Progenitor cell of endocrine pancreas (in vitro differentiated cells): ENCODE measurements at regions not wholly inside any gene's neighbourhood (a gene's known extent, or its start where the extent isn't known, plus 50 kb on each side); places are given as distances from the start of the nearest gene placed in this dataset.

Experiments
- DNase-seq: peaks from one replicate; pipeline ENCODE4 v3.0.0; 2021; ENCODE audit warnings: low spot score; ENCODE audit not compliant: unreplicated experiment
- H3K27ac Mint-ChIP-seq: 2 replicates; pipeline ENCODE4 v1.8.0; 2021; ENCODE audit warnings: mild to moderate bottlenecking, moderate library complexity, mixed read lengths
- H3K27me3 Mint-ChIP-seq: 2 replicates; pipeline ENCODE4 v1.8.0; 2021; ENCODE audit warnings: mixed read lengths
- H3K36me3 Mint-ChIP-seq: 2 replicates; pipeline ENCODE4 v1.8.0; 2022; ENCODE audit warnings: mixed read lengths; ENCODE audit not compliant: insufficient read depth
- H3K4me1 Mint-ChIP-seq: 2 replicates; pipeline ENCODE4 v1.8.0; 2021; ENCODE audit warnings: low read depth, mixed read lengths
- H3K4me3 Mint-ChIP-seq: 2 replicates; pipeline ENCODE4 v1.8.0; 2021; ENCODE audit warnings: low read depth, mild to moderate bottlenecking, moderate library complexity, mixed read lengths
- H3K9me3 Mint-ChIP-seq: 2 replicates; pipeline ENCODE4 v1.8.0; 2021; ENCODE audit warnings: low read depth, mixed read lengths
- CTCF ChIP-seq: fragments of 200-600 bp; sonication (generic); IDR thresholded peaks from one replicate; pipeline ENCODE4 v1.5.0; 2021; ENCODE audit warnings: antibody characterized with exemption, mild to moderate bottlenecking; ENCODE audit not compliant: unreplicated experiment

DNA sequence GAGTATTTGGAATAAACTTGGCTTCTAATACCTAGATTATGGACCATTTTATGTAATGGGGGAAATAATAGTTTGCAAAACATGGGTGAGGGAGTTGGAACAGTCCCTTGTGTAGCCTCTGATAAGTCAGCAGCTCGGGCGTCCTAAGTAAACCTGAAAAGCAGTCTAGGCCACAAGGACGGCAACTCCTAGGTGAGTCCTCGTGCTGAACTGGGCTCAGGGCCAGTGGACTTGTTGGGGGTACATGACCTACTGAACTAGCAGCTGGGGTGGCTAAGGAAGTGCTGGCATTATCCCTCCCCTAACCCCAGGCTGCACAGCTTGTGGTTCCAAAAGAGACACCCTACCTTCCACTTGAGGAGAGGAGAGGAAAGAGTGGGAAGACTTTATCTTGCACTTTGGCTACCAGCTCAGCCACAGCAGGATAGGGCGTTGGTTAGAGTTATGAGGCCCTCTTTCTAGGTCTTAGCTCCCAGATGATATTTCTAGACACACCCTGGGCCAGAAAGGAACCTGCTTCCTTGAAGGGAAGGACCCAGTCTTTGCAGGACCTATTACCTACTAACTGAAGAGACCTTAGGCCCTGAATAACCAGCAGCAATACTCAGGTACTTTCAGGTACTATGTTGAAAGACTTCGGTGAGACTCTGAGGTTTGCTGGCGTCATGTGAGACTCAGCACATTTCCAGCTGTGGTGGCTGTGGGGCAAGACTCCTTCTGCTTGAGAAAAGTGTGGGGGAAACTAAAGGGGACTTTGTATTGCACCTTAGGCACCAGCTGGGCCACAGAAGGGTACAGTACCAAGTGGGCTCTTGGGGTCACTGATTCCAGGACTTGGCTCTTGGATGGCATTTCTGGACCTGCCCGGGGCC, 71.0 kb downstream of the AQP4 start:
- no peaks in the 10 kb centered on the region for H3K36me3 Mint-ChIP-seq
- H3K4me3 Mint-ChIP-seq, result no peak overlapping the region
- no peaks in the 10 kb centered on the region for H3K4me1 Mint-ChIP-seq
- H3K27me3 Mint-ChIP-seq, result peaks cover 3% of the 10 kb centered on the region
- no peak for TF ChIP-seq CTCF
- H3K27ac Mint-ChIP-seq, result no peak overlapping the region
- H3K9me3 Mint-ChIP-seq, result peaks cover 6% of the 10 kb centered on the region
- no peak for DNase-seq

- no peaks in the 10 kb centered on the region for H3K36me3 Mint-ChIP-seq
- H3K27ac Mint-ChIP-seq, result no peak overlapping the region
- TF ChIP-seq CTCF, result no peak
- H3K9me3 Mint-ChIP-seq, result no peaks in the 10 kb centered on the region
- no peaks in the 10 kb centered on the region for H3K4me1 Mint-ChIP-seq
- H3K27me3 Mint-ChIP-seq, result peaks cover 3% of the 10 kb centered on the region
- H3K4me3 Mint-ChIP-seq, result no peak overlapping the region
- DNase-seq, result no peak
Measured at GRCh38 chr18:26792661-26793060, 72.8 kb downstream of the AQP4 start.

DNA sequence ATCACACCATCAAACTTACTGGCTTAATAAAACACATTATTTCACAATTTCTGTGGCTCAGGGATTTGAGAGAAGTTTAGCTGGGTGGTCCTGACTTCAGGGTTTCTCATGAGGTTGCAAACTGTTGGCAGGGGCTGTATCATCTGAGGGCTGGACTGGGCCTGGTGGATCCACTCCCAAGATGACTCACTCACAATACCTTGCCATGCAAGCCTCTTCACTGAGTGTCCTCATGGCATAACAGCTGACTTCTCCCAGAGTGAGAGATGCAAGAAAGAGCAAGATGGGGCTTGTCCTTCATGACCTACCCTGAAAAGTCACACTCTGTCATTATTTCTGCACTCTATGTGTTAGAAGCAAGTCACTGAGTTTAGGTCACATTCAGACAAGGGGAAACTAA, 73.8 kb downstream of the AQP4 start:
- H3K27me3 Mint-ChIP-seq, result peaks cover 3% of the 10 kb centered on the region
- H3K4me1 Mint-ChIP-seq, result no peaks in the 10 kb centered on the region
- no peaks in the 10 kb centered on the region for H3K9me3 Mint-ChIP-seq
- no peak overlapping the region for H3K27ac Mint-ChIP-seq
- no peak for DNase-seq
- no peak overlapping the region for H3K4me3 Mint-ChIP-seq
- TF ChIP-seq CTCF, result no peak
- no peaks in the 10 kb centered on the region for H3K36me3 Mint-ChIP-seq

GRCh38 chr18:26784599-26784998, 80.9 kb downstream of the AQP4 start:
- no peaks in the 10 kb centered on the region for H3K9me3 Mint-ChIP-seq
- no peak for DNase-seq
- no peak for TF ChIP-seq CTCF
- no peak overlapping the region for H3K27ac Mint-ChIP-seq
- peaks cover 27% of the 10 kb centered on the region for H3K27me3 Mint-ChIP-seq
- H3K4me3 Mint-ChIP-seq, result no peak overlapping the region
- no peaks in the 10 kb centered on the region for H3K36me3 Mint-ChIP-seq
- peaks cover 10% of the 10 kb centered on the region for H3K4me1 Mint-ChIP-seq

GRCh38 chr18:26783170-26783569, 82.3 kb downstream of the AQP4 start:
- no peak for TF ChIP-seq CTCF
- H3K27me3 Mint-ChIP-seq, result peaks cover 34% of the 10 kb centered on the region
- H3K4me1 Mint-ChIP-seq, result peaks cover 10% of the 10 kb centered on the region
- DNase-seq, result no peak
- H3K4me3 Mint-ChIP-seq, result no peak overlapping the region
- no peak overlapping the region for H3K27ac Mint-ChIP-seq
- H3K9me3 Mint-ChIP-seq, result no peaks in the 10 kb centered on the region
- H3K36me3 Mint-ChIP-seq, result no peaks in the 10 kb centered on the region
